D721Med (cell line): ENCODE measurements at regions not wholly inside any gene's neighbourhood (a gene's known extent, or its start where the extent isn't known, plus 50 kb on each side); places are given as distances from the start of the nearest gene placed in this dataset.
"Not testable (repeated sequence)": the region's sequence is repeated elsewhere in the genome, so short reads cannot be mapped to it uniquely, and the experiment has no call there.

Source experiments
- DNase-seq: peaks from one replicate; pipeline ENCODE4 v3.0.0; 2011; ENCODE audit warnings: low spot score; ENCODE audit not compliant: insufficient read length
- FAIRE-seq: peaks from 2 replicates; lab custom pipeline; 2011; peaks lifted over from hg19 to GRCh38; lab: Jason Lieb, UNC
- CTCF ChIP-seq: IDR thresholded peaks from 2 replicates; pipeline ENCODE4 v1.5.1; 2012; ENCODE audit warnings: mild to moderate bottlenecking, control low read depth; ENCODE audit not compliant: insufficient read depth; ENCODE audit errors: missing control alignments

- not testable (repeated sequence) for DNase-seq, FAIRE-seq
- peak; percentile 30 for TF ChIP-seq CTCF
Observed at GRCh38 chr2:88941178-88941577, 249.7 kb downstream of the RPIA start.

- DNase-seq, result no peak
- no peak for FAIRE-seq
- no peak for TF ChIP-seq CTCF
Observed at GRCh38 chr2:88942798-88943197, 251.3 kb downstream of the RPIA start.

- DNase-seq, result no peak
- FAIRE-seq, result no peak
- no peak for TF ChIP-seq CTCF
Observed at GRCh38 chr2:88949336-88949735, 257.9 kb downstream of the RPIA start.

GRCh38 chr2:88950010-88950409, 258.5 kb downstream of the RPIA start:
- peak; percentile 35 for TF ChIP-seq CTCF
- FAIRE-seq (no peak), DNase-seq (no peak)

- no peak for FAIRE-seq
- no peak for TF ChIP-seq CTCF
- DNase-seq, result no peak
Observed at GRCh38 chr2:88955607-88956006, 264.1 kb downstream of the RPIA start.

- TF ChIP-seq CTCF, result no peak
- no peak for DNase-seq
- no peak for FAIRE-seq
Observed at GRCh38 chr2:88959480-88960204, 268.2 kb downstream of the RPIA start.

- DNase-seq, FAIRE-seq: not testable (repeated sequence)
Observed at GRCh38 chr2:88961323-88961722, 269.9 kb downstream of the RPIA start.
